Small intestine (tissue), 7 donors: ENCODE measurements at regions not wholly inside any gene's neighbourhood (a gene's known extent, or its start where the extent isn't known, plus 50 kb on each side); places are given as distances from the start of the nearest gene placed in this dataset.

Source experiments
- DNase-seq, 2 donors: peaks; one replicate each; pipeline versions ENCODE4 v3.0.0 to v3.0.0-alpha.2; 2013
- FAIRE-seq: peaks from 2 replicates; lab custom pipeline; 2012; peaks lifted over from hg19 to GRCh38; lab: Jason Lieb, UNC
- H3K27ac ChIP-seq, 3 donors: one replicate each; pipeline ENCODE4 v1.5.1; 2013; ENCODE audit warnings: low read length in 2 of 3, mild to moderate bottlenecking in 2 of 3, control low read depth in 1 of 3, inconsistent platforms in 1 of 3, low read depth in 1 of 3, moderate library complexity in 1 of 3
- H3K27me3 ChIP-seq, 3 donors: one replicate each; pipeline ENCODE4 v1.6.1; 2013; ENCODE audit warnings: low read length in 3 of 3, inconsistent platforms in 1 of 3; ENCODE audit not compliant: control insufficient read depth in 3 of 3, insufficient read depth in 3 of 3
- H3K36me3 ChIP-seq, 3 donors: one replicate each; pipeline ENCODE4 v1.6.1; 2013; ENCODE audit warnings: low read length in 3 of 3, inconsistent platforms in 1 of 3, low read depth in 1 of 3, mild to moderate bottlenecking in 1 of 3, moderate library complexity in 1 of 3; ENCODE audit not compliant: control insufficient read depth in 3 of 3, insufficient read depth in 2 of 3
- H3K4me1 ChIP-seq, 3 donors: one replicate each; pipeline ENCODE4 v1.6.1; 2013; ENCODE audit warnings: low read length in 2 of 3, inconsistent platforms in 1 of 3, low read depth in 1 of 3, mild to moderate bottlenecking in 1 of 3, moderate library complexity in 1 of 3; ENCODE audit not compliant: control insufficient read depth in 3 of 3, insufficient read depth in 2 of 3
- H3K4me3 ChIP-seq, 3 donors: one replicate each; pipeline ENCODE4 v1.5.1; 2013; ENCODE audit warnings: low read length in 3 of 3, control low read depth in 1 of 3, inconsistent platforms in 1 of 3, low read depth in 1 of 3, mild to moderate bottlenecking in 1 of 3, moderate library complexity in 1 of 3
- H3K9me3 ChIP-seq, 2 donors: one replicate each; pipeline ENCODE4 v1.6.1; 2013; ENCODE audit warnings: low read depth in 1 of 2, low read length in 1 of 2; ENCODE audit not compliant: control insufficient read depth in 2 of 2, insufficient read depth in 1 of 2
- WGBS, 3 donors: extraction: QIAGEN DNeasy Blood & Tissue Kit; methylation state at CpG; one replicate each; pipeline ENCODE4 v1.1.7; 2013; 5-methylcytosine and 5-hydroxymethylcytosine counted together
- donor health status: healthy with polysubstance abuse.
- donor health status: control.
- donor health status: control.
- donor health status: Bipolar disorder and iron deficiency.
- donor health status: healthy.

DNA sequence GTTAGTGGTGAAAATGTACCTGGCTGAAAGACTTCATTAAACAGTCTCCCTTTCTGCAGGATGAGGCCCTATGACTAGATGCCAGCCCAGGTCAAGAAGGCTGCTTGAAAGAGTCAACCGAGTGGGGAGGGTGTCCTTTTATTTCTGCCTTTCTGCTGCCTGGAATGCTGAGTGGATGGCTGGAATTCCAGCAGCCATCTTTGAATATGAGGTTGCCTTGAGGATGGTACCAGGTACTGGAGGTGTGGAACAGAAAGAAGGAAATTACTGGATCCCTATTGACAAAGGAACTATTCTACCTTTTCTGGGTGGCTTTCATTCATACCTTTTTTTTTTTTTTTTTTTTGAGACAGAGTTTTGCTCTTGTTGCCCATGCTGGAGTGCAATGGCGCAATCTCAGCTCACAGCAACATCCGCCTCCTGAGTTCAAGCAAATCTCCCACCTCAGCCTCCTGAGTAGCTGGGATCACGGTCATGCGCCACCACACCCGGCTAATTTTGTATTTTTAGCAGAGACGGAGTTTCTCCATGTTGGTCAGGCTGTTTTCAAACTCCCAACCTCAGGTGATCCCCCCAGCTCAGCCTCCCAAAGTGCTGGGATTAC lies 89.5 kb upstream of the SLC22A11 start:
- no peaks in the 10 kb centered on the region for H3K36me3 ChIP-seq
- no peak for FAIRE-seq
- DNase-seq = no peak
- no peak overlapping the region for H3K4me3 ChIP-seq
- 91 to 94% (median 91%) methylated on average over 7 of the region's 7 CpGs for WGBS, 3 donors
- H3K27ac ChIP-seq = no peak overlapping the region
- peaks cover 0 to 13% (median 2%) of the 10 kb centered on the region in 3 donors for H3K27me3 ChIP-seq
- H3K9me3 ChIP-seq = no peaks in the 10 kb centered on the region
- no peaks in the 10 kb centered on the region for H3K4me1 ChIP-seq

DNA sequence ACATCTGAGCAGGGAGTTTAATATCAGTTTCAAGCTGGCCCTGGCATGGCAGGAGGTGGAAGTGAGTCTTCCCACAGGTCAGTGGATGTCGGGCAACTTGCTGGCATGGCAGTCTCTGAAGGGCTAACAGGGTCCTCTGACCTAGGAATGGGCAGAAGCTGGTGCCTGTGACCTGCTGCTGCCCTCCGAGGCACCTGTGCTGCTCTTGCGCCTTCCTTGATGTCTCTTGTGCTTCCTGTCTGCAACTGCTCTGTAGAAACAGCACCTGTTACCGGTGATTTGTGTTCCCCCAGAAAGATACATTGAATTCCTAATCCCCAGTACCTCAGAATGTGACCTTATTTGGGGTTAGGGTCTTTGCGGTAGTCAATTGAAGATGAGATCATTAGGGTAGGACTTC lies 86.5 kb upstream of the SLC22A11 start:
- no peaks in the 10 kb centered on the region for H3K4me1 ChIP-seq
- WGBS, 3 donors = 54 to 57% (median 55%) methylated on average over 5 of the region's 5 CpGs

DNA sequence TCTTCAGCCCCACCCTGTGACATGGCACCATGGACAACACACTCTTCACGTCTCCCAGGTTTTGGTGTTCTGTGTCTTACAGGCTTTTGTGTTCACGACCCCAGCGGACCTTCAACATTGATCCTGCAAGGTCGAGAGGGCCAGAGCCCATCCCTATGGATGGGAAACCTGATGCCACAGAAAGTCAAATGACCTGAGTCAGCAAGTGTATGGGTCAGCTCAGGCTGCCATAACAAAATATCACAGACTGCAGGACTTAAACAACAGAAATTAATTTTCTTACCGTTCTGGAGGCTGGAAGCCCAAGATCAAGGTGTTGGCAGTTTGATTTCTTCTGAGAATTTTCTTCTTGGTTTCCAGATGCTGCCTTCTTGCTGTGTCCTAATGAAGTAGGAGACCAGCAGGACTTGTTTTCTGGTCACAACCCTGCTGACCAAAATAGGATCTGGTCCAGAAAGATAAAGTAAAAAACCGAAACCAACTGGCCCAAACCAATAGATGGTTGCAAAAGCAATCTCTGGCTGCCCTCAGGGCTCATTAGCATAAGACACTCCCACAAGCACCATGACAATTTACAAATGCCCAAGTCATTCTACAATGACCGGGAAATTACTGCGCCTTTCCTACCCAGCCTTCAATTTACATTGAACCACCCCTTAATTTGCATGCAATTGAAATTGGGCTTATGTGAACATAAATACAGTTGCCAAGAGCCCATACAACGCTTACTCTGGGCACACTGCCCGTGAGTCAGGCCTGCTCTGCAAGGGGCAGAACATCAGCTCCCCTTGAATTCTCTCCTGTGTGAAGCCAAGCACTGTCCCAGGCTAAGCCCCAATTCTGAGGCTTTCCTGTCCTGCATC lies 82.9 kb upstream of the SLC22A11 start:
- Histone ChIP-seq H3K36me3 (no peaks in the 10 kb centered on the region), H3K27me3 (peaks cover 0 to 30% (median 2%) of the 10 kb centered on the region in 3 donors), H3K27ac (no peak overlapping the region), H3K4me1 (no peaks in the 10 kb centered on the region), H3K4me3 (no peak overlapping the region), H3K9me3 (no peaks in the 10 kb centered on the region)
- FAIRE-seq (no peak), DNase-seq (no peak)
- WGBS, 3 donors = 70 to 78% (median 71%) methylated on average over 10 of the region's 10 CpGs

More for the DNA sequence above, 86.5 kb upstream of the SLC22A11 start:
- no peak for FAIRE-seq
- H3K27me3 ChIP-seq = peaks cover 0 to 19% (median 2%) of the 10 kb centered on the region in 3 donors
- H3K27ac ChIP-seq = no peak overlapping the region
- H3K9me3 ChIP-seq = no peaks in the 10 kb centered on the region
- no peak for DNase-seq
- H3K4me3 ChIP-seq = no peak overlapping the region
- H3K36me3 ChIP-seq = no peaks in the 10 kb centered on the region

DNA sequence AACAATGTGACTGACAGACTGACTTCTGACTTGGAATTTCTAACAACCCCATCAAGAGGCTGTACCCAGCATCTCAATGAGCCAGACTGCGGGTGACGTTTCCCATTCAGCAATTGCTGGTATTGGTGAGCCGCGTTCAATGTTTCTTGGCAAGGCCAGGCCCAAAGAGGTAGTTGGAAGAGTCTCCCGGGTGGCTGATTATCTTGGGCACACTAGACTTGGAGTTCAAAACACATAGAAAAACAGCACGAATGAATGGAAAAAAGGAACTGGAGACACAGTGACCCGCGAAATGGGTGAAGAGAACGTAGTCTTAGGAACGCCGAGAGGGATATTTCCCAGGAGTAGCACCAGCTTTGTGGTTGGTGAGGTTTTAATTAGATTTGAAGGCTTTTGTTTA lies 81.1 kb upstream of the SLC22A11 start:
- Histone ChIP-seq H3K4me1 (no peaks in the 10 kb centered on the region), H3K27me3 (peaks cover 0 to 29% (median 6%) of the 10 kb centered on the region in 3 donors), H3K27ac (no peak overlapping the region), H3K36me3 (no peaks in the 10 kb centered on the region), H3K9me3 (no peaks in the 10 kb centered on the region), H3K4me3 (no peak overlapping the region)
- no peak for FAIRE-seq
- 88 to 95% (median 88%) methylated on average over 11 of the region's 11 CpGs for WGBS, 3 donors
- no peak for DNase-seq

DNA sequence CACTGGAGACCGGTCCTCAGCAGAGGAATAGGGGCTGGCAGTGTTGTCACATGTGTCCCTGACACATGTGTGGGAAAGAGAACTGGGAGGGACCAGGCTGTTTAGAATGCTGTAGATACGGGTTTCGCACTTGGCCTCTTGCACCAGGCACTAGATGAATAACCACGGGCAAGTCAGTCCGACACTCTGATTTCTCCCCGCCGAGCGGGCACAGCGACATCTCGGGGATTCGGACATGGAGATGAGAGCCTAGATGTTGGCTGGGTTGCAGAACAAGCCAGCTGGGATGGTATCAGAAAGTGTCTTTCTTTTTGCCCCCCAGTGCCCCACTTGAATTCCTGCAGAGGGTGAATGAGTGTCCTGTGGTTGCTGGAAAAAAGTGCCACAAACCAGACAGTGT lies 80.6 kb upstream of the SLC22A11 start:
- Histone ChIP-seq H3K4me1 (no peaks in the 10 kb centered on the region), H3K4me3 (no peak overlapping the region), H3K36me3 (no peaks in the 10 kb centered on the region), H3K27me3 (peaks cover 0 to 30% (median 6%) of the 10 kb centered on the region in 3 donors), H3K27ac (no peak overlapping the region), H3K9me3 (no peaks in the 10 kb centered on the region)
- no peak for DNase-seq
- FAIRE-seq = no peak
- WGBS, 3 donors = 91 to 94% (median 92%) methylated on average over 11 of the region's 11 CpGs

DNA sequence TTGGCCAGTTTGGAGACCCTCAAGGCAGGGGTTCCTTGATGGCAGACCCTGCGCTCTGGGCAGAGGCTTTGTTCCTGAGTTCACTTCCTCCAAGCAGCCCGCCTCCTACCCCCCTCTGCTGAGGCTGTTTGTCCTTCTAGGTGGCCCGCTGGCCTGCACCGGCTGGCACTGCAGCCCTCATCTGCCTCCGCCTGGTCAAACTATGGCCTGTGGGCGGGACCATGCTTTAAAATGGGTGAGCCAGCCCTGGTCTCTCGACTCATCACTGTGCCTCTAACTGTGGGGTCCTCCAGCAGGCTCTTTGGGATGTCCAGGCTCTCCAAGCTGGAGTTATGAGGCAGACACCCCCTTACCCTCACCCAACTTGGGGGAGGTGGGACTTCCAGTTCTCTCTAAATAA lies 78.9 kb upstream of the SLC22A11 start:
- H3K4me1 ChIP-seq = no peaks in the 10 kb centered on the region
- DNase-seq = no peak
- WGBS, 3 donors = 57 to 70% (median 62%) methylated on average over 7 of the region's 7 CpGs
- no peak for FAIRE-seq
- no peak overlapping the region for H3K4me3 ChIP-seq
- H3K27me3 ChIP-seq = peaks cover 0 to 32% (median 4%) of the 10 kb centered on the region in 3 donors
- no peaks in the 10 kb centered on the region for H3K36me3 ChIP-seq
- H3K27ac ChIP-seq = no peak overlapping the region
- no peaks in the 10 kb centered on the region for H3K9me3 ChIP-seq

DNA sequence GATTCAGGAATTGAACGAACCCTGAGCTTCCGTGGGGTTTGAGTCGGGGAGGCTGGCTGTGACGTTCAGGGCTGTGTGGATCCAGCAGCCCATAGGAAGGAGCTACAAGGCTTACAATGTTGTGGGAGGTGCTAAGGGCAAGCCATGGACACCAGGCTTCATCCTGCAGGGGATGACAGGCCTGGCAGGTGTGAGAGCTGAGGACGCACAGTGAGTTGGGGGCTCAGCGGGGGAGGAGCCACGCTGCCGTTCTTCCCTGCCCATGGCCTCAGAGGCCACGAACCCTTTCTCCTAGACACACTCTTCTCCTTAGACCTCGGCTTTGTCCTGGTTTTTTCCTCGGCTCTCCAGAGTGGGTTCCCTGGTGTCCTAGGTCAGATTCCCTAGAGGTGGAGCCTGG lies 78.1 kb upstream of the SLC22A11 start:
- no peak for FAIRE-seq
- DNase-seq = no peak

DNA sequence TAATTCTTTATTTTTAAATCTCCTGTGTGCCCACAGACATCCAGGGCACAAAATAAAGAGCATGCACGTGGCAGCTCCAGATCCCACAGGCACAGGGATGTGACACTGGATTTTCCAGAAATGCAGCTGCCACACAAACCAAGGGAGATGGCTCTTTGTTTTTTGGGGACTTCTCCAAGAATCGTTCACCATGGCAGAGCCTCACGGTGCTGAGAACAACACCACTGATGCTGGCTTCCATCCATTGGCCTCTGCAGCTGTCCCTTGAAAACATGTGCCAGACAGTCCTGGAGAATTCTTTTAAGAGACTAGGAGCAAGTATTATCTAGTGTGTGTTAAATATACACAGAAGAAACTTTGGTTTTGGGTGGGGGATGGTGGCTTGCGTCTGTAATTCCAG lies 73.2 kb upstream of the SLC22A11 start:
- Histone ChIP-seq H3K4me1 (no peaks in the 10 kb centered on the region), H3K4me3 (no peak overlapping the region), H3K9me3 (no peaks in the 10 kb centered on the region), H3K27ac (no peak overlapping the region), H3K27me3 (peaks cover 0 to 37% (median 4%) of the 10 kb centered on the region in 3 donors), H3K36me3 (no peaks in the 10 kb centered on the region)
- 61 to 66% (median 64%) methylated on average over 4 of the region's 4 CpGs for WGBS, 3 donors
- FAIRE-seq = no peak
- DNase-seq = no peak

More for the DNA sequence above, 78.1 kb upstream of the SLC22A11 start:
- Histone ChIP-seq H3K9me3 (no peaks in the 10 kb centered on the region), H3K4me3 (no peak overlapping the region), H3K36me3 (no peaks in the 10 kb centered on the region), H3K27me3 (peaks cover 0 to 33% (median 4%) of the 10 kb centered on the region in 3 donors), H3K27ac (no peak overlapping the region), H3K4me1 (no peaks in the 10 kb centered on the region)
- WGBS, 3 donors = 65 to 70% (median 66%) methylated on average over 10 to 11 of the region's 11 CpGs
